Kidney (tissue), 13 donors: ENCODE measurements at regions not wholly inside any gene's neighbourhood (a gene's known extent, or its start where the extent isn't known, plus 50 kb on each side); places are given as distances from the start of the nearest gene placed in this dataset.

ENCODE experiments used
- DNase-seq, 5 donors: peaks; one replicate each; pipeline ENCODE4 v3.0.0-alpha.2; 2013 to 2020
- FAIRE-seq: peaks from 2 replicates; lab custom pipeline; 2012; peaks lifted over from hg19 to GRCh38; lab: Jason Lieb, UNC
- H3K27ac ChIP-seq, 2 donors: one replicate each; pipeline ENCODE4 v1.7.0; 2013; ENCODE audit warnings: low read depth in 2 of 2, low read length in 2 of 2, inconsistent platforms in 1 of 2
- H3K27me3 ChIP-seq: one replicate; pipeline ENCODE4 v1.7.1; 2013; ENCODE audit warnings: low read length, inconsistent platforms; ENCODE audit not compliant: control insufficient read depth, insufficient read depth
- H3K36me3 ChIP-seq, 3 donors: one replicate each; pipeline versions ENCODE4 v1.7.0 to v1.7.1; 2013; ENCODE audit warnings: low read length in 3 of 3, control low read depth in 1 of 3, inconsistent platforms in 1 of 3; ENCODE audit not compliant: insufficient read depth in 3 of 3, control insufficient read depth in 2 of 3
- H3K4me1 ChIP-seq, 3 donors: one replicate each; pipeline versions ENCODE4 v1.7.0 to v1.7.1; 2013; ENCODE audit warnings: low read length in 3 of 3, inconsistent platforms in 1 of 3, low read depth in 1 of 3; ENCODE audit not compliant: control insufficient read depth in 2 of 3, insufficient read depth in 2 of 3
- H3K4me3 ChIP-seq, 3 donors: one replicate each; pipeline versions ENCODE4 v1.7.0 to v1.8.1; 2013; ENCODE audit warnings: low read length in 3 of 3, control low read depth in 1 of 3, inconsistent platforms in 1 of 3
- H3K9ac ChIP-seq, 3 donors: one replicate each; pipeline versions ENCODE4 v1.7.0 to v1.7.1; 2013; ENCODE audit warnings: low read length in 3 of 3, control low read depth in 1 of 3, inconsistent platforms in 1 of 3
- H3K9me3 ChIP-seq, 3 donors: one replicate each; pipeline versions ENCODE4 v1.7.0 to v1.7.1; 2013; ENCODE audit warnings: low read length in 3 of 3, control low read depth in 1 of 3, inconsistent platforms in 1 of 3; ENCODE audit not compliant: control insufficient read depth in 2 of 3, insufficient read depth in 1 of 3
- CTCF ChIP-seq: IDR thresholded peaks from 3 replicates; pipeline ENCODE4 v1.5.1; 2012; ENCODE audit warnings: mild to moderate bottlenecking, moderate library complexity, borderline replicate concordance; ENCODE audit not compliant: insufficient read depth; ENCODE audit errors: extremely low read depth
- intact Hi-C: fragments of 100-400 bp; cut with DNase I; formaldehyde crosslinking; loops from one replicate; pipeline ENCODE4 v1.11.1; 2022
- donor health status: control.
- donor health status: control.
- donor health status: control.
- donor health status: control.
- donor health status: control.
- donor health status: DM: yes; HTN: yes; CAD: no.
- donor health status: Normal renal cell carcinoma (clear cell type).

DNA sequence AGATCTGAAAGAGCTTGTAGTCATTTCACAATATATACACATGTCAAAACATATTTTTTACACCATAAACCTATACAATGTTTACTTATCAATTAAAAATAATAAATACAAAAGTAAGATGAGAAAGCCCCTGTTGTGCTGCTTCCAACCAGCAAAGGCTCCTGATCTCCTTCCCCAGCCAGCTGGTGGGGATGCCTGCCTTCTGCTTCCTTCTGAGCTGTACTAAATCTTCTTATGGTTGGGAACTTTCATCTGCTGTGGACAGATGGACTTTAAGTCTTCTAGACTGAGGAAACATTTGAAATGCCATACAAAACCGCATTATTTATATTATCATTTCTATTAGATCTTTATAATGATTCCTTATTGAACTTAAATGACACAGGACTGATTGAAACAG lies 745.3 kb upstream of the CHD1 start:
- Histone ChIP-seq H3K9me3 (no peaks in the 10 kb centered on the region), H3K27me3 (no peaks in the 10 kb centered on the region), H3K36me3 (no peaks in the 10 kb centered on the region), H3K9ac (no peak overlapping the region), H3K4me3 (no peak overlapping the region), H3K4me1 (no peaks in the 10 kb centered on the region), H3K27ac (no peak overlapping the region)
- TF ChIP-seq CTCF: no peak
- intact Hi-C loops: no loop called here
- no peak for FAIRE-seq
- no peak for DNase-seq

- DNase-seq (no peak), FAIRE-seq (no peak)
- Histone ChIP-seq H3K9ac (no peak overlapping the region), H3K27ac (no peak overlapping the region), H3K27me3 (no peaks in the 10 kb centered on the region), H3K4me3 (no peak overlapping the region), H3K36me3 (no peaks in the 10 kb centered on the region), H3K9me3 (no peaks in the 10 kb centered on the region), H3K4me1 (no peaks in the 10 kb centered on the region)
- TF ChIP-seq CTCF: no peak
- intact Hi-C loops: no loop called here
Observed at GRCh38 chr5:99664972-99665371, 736.2 kb upstream of the CHD1 start.

- Histone ChIP-seq H3K27ac (no peak overlapping the region), H3K36me3 (no peaks in the 10 kb centered on the region), H3K9ac (no peak overlapping the region), H3K4me1 (no peaks in the 10 kb centered on the region), H3K27me3 (no peaks in the 10 kb centered on the region), H3K4me3 (no peak overlapping the region), H3K9me3 (no peaks in the 10 kb centered on the region)
- DNase-seq (no peak), FAIRE-seq (no peak)
- TF ChIP-seq CTCF: no peak
- intact Hi-C loops: no loop called here
Observed at GRCh38 chr5:99651298-99651697, 722.5 kb upstream of the CHD1 start.

DNA sequence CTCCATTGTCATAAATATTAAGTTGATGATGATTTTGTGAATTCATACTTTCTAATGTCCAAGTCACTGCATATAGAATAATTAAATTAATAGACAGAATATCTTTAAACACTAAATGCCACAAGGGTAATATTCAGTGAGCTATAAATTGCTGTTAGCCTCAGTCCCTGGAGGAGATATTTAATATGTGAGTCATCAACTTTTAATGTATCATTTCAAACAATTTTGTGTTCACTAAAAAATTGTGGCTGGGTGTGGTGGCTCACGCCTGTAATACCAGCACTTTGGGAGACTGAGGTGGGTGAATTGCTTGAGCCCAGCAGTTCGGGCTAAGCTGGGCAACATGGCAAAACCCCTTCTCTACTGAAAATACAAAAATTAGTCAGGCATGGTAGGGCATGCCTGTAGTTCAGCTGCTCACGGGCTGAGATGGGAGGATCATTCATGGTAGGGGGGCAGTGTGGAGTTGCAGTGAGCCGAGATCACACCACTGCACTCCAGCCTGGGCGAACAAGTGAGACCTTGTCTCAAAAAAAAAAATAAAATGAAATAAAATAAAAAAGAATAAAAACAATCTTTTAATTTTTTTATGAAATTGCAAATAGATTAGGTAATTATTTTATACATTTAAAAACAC lies 717.3 kb upstream of the CHD1 start:
- Histone ChIP-seq H3K9ac (no peak overlapping the region), H3K27me3 (no peaks in the 10 kb centered on the region), H3K4me1 (no peaks in the 10 kb centered on the region), H3K36me3 (no peaks in the 10 kb centered on the region), H3K4me3 (no peak overlapping the region), H3K27ac (no peak overlapping the region), H3K9me3 (no peaks in the 10 kb centered on the region)
- TF ChIP-seq CTCF: no peak
- intact Hi-C loops: no loop called here
- DNase-seq (no peak), FAIRE-seq (no peak)
